NCI-H128 (cell line): ENCODE measurements at regions not wholly inside any gene's neighbourhood (a gene's known extent, or its start where the extent isn't known, plus 50 kb on each side); places are given as distances from the start of the nearest gene placed in this dataset.
"Not testable (repeated sequence)": the region's sequence is repeated elsewhere in the genome, so short reads cannot be mapped to it uniquely, and the experiment has no call there.

Experiments used
- DNase-seq: peaks from one replicate; lab custom pipeline; 2025; ENCODE audit not compliant: unreplicated experiment; lab: John Stamatoyannopoulos, UW

DNA sequence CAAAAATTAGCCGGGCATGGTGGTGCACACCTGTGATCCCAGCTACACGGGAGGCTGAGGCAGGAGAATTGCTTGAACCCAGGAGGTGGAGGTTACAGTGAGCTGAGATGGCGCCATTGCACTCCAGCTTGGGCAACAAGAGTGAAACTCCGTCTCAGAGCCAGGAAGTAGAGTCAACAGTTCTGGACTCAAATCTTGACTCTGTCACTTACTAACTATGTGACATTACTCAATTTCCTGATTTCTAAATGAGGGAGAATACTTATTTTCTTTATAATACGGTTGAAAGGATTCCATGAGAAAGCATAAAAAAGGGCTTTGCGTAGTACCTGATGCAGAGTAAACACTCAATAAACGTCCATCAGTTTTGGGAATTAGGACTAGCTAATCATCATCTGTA lies 350.7 kb downstream of the SHQ1 start:
- DNase-seq, result not testable (repeated sequence)

DNA sequence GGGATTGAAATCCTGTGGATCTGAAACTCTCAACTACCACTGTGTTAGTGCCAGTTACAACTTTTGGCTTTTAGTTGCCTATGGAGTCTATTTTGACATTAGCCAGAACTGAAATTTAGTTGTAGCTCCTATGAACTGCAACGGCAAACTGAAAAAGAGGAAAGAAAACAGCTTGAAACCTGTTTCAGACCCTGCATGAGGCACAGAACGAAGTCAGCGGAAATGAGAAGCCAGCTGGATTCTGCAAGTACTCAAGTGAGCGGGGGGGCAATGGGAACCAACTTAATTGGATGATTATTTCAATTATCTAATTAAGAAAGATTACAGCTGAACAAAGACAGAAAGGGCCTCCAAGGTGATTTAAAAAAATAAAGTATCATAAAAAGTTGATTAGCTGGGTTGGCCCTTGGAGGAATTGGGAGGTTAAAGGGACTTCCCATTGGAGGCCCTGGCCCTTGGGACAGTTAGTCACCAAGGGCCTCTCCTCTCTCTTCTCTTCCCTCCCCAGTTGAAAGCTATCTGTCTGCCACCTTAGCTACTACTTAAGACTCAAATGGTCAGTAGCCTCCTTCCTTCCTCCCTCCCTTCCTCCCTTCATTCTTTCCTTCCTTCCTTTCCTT lies 352.1 kb downstream of the SHQ1 start:
- DNase-seq, result no peak

DNA sequence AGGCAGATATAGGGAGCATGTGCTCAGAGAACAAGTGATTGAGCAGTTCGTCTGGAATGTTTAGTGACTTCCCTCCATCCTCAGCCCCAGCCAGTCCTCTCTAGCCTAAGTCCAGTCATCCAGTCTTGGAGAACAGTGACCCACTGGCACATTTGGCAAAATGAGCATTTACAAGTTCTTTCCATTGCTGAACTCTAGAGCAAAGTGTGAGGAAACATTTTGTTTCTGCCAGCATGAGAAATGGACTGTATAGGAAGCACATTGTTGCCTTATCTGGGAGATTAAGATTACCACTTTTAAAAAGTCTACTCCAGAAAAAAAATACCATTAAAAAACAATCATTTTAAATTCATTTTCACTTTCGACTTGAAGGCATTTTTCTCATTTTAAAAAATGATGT lies 353.6 kb downstream of the SHQ1 start:
- no peak for DNase-seq

DNA sequence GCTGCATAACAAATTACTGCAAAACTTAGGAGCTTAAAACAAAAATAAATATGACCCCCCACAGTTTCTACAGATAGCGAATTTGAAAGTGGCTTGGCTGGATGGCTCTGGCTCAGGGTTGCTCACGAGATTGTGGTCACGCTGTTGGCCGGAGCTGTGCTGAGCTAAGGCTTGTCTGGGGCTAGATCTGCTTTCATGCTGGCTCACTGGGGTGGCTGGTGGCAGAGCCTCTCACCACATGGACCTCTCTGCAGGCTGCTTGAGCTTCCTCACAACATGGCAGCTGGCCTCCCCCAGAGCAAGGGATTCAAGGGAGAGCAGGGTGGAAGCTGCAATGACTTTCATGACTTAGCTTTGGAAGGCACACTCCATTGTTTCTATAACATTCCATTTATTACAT lies 354.1 kb downstream of the SHQ1 start:
- no peak for DNase-seq

DNA sequence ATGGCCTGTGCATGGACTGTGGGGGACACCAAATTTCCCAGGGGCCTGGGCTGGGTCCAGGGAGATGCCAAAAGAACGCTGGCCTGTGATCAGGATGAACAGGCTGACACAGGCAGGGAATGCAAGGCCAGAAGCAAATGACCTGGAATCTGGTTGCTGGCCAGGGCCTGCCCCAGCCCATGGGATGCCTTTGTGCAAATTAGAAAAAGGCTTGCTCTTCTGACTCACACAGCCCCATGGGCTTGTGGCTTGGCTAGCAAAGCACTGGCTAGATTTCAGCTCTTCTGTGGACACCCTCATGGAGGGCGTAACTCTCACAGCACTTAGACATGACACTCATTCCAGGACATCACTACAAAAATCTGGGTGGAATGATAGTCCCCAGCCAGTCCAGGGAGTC lies 356.0 kb downstream of the SHQ1 start:
- no peak for DNase-seq

DNA sequence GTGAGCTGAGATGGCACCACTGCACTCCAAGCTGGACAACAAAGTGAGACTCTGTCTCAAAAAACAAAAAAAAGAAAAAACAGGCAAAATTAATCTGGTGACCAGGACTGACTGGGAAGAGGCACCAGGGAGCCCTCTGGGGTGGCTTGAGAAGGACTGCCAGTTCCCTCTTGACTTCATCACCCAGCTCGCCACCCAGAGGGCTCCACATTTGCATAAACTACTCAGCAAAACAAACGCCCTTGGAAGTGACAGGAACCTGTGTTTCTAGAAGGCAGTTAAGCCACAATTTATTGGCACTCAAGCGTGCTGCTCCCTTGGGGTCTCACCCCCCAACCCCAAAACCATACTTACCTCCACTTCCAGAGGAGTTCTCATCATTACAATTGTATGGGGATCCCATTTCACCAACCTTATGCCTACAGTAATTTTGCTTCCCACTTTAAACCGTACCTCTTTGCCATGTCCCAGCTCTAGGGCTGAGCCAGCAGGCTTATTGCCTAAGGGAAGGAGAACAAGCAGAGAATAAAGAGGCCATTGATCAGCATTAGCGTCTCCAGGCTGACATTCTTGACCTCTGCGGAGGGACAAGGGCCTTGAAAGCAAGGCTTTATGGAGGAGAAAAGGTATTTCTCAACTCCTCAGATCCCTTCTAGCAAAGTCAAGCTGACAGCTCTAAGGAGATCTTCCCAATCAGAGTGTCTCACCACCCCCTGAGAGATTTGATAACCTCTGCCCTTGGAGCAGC lies 357.4 kb downstream of the SHQ1 start:
- no peak for DNase-seq

DNA sequence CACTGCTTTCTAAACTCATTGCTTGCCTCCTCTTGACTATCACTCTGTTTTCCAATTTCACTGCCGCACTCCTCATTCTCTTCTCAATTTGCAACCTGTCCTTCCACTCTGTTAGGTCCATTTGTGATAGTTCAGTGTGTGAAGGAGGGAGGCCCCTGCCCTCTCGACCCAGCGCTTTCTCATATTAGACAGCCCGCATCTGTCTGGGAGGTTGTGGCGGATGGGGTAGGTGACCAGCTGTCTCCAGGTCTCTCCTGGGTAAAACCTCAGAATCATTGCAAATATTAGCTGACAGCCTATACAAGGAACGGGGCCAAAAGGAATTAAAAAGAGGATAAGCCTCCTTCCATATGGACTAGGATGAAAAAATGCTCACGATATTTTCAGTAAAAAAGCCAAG lies 358.3 kb downstream of the SHQ1 start:
- DNase-seq, result no peak

DNA sequence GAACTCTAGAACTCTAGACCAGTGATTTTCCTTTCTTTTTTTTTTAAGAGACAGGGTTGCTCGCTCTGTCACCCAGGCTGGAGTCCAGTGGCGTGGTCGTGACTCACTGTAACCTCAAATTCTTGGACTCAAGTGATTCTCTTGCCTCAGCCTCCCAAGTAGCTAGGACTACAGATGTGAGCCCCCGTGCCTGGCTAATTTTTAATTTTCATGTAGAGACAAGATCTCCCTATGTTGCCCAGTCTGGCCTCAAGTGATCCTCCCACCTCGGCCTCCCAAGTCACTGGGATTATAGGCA lies 359.6 kb downstream of the SHQ1 start:
- no peak for DNase-seq

DNA sequence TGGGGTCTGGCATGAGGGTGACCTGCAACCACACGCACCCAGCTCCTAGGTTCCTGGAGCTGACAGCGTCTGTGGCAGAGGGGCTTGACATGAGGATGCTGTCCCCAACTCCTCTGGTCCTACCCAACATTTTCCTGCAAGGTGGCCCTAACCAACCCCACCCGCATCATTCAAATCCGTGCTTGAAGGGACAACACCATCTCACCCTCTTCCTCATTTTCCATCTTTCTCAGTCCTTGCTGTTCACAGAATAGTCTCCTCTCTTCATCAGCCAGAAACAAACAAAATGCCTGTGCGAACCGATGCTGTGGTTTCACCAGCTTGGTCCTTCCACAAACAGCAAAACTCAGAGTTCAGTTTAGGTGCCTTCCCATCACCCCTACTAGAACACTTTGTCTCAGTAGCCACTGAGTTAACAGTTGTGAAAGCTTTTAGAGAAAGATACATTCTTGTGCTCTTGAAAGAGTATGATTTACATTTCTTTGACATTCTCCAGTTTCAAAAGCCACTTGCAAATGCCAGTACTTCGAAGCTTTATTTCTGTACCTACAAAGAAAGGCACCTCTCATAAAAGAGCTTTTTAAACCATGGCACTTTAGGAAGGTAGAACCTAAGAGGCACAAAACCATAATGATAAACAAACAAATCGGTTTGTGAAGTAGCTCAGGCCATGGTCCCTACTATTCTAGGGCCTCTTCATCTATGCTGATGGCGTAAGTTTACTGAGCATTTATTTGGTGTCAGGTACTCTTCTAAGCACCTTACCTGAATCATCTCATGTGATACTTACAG lies 360.1 kb downstream of the SHQ1 start:
- no peak for DNase-seq

DNA sequence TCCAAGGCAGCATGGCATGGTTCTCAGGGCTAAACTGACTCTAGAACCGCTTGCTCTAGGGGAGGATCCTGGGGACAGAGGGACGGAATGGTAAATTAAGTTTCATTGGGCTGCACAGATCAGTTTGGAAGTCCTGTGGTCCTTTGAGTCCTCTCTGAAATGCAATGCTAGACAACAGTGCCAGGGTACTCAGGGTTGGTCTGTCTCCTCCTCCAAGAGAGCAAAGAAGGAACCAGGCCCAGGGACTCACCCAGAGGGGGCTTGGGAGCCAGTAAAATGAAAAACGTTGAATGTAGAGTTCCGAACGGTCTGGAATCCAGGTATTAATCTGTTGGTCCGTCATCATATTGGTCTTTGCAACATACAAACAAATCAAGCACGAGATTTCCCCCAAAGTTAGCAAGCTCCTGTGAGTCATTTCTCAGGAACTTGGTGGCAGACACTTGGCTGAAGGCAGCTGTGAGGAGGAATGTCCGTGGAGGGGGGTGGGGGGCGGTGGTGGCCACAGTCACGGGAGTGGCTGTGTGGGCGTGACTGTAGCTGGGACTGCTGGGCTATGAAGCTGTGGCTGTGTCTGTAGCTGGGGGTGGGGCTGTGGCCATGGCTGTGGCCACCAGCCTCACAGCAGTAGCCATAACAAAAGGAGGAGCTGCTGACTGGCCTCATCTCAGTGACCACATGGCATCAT lies 361.0 kb downstream of the SHQ1 start:
- DNase-seq, result no peak

DNA sequence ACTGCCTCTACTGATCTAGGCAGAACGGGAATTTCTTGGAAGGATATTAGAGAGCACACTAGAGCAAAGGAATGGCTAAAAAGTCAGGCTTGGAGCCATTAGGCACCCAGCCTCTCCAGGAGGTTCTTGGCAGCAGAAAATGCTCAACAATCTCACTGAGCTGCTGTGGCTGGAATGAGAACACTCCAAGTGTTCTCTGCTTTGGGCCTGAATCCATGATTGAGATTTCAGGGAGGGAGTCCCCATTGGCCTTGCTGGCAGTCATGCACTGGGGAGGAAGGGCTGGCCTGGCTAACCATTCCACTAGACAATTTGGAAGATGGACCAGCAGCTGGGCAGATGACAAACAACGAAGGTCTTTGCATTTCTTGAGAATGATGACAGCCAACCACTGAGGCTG lies 362.6 kb downstream of the SHQ1 start:
- no peak for DNase-seq

DNA sequence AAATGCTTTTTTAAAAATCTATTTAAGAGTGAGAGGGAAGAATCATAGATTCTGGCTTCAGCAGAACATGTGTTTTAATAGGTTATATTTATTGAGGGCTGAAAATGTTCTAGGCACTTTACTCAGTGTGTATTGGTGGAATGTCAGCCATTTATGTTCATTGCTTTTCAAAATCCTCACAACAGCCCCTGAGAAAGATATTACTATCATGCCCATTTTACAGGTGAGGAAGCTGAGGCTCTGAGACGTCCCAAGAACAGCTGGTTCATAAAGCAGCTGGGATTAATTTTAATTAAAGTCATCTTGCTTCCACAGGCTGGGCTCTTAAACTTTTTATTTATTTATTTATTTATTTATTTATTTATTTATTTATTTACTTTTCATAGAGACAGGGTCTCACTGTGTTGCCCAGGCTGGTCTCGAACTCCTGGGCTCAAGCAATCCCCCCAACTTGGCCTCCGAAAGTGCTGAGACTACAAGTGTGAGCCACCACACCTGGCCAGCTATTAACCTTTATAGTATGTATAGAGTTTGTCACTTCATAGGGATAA lies 364.6 kb downstream of the SHQ1 start:
- no peak for DNase-seq

DNA sequence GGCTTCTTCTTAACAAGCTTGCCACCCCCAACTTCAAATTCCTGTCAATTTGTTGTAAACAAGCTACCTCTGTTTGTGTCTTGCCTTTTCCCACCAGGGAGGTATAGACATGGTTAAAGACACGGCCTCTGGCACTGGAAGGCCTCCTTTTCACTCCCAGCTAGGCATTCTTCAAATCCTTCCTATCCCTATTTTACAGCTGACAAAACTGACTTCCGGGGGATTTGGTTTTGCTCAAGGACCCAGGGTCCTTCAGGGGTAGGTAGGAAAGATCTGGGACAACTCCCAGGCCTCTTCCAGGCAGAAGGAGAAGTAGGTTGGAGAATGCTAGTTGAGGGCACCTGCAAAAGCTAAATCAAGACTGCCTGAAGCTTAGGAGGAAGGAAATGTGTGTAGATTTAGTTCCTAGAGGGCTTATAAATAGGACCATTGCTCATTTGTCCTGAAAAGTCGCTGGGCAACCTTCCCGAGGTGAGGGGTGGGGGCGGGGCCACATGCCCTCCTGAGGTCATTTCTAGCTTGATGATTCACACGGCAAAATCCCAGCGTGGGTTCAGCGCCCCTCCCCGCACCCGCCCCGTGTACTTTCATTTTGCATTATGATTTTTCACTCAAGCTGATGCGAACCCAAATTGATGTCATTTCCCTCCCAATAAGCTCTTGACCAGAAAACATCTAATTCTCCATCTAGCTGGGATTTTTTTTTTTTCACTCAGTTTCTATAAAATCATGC lies 365.5 kb downstream of the SHQ1 start:
- no peak for DNase-seq

DNA sequence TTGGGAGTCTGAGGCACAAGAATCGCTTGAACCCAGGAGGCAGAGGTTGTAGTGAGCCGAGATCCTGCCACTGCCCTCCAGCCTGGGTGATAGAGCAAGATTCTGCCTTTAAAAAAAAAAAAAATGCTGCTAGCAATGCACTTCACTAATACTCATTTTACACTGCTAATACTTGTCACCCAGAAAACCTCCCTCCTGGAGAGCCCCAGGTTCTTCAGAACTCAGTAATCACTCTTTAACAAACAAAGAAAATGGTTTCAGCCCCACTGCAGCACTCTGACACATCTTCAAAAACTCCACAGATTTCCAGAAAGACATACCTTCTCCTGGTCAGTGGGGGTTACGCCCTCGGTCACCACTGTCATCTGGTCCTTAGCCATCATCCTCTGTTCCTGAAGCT lies 366.7 kb downstream of the SHQ1 start:
- no peak for DNase-seq

DNA sequence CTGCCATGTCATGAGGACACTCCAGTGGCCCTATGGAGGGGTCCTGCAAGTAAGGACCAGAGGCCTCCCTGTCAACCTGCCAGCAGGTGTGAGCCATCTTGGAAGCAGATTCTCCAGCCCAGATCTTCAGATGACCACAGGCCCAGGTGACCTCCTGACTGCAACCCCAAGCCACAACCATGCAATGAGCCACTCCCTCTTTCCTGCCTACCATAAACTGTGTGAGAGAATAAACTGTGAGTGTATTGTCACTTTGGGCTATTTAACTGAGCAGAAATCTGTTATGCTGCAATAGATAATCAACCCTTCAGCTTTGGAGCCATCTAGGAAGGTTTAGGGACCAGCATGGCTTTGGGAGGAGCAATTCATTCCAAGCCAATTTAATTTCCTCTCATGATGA lies 367.9 kb downstream of the SHQ1 start:
- no peak for DNase-seq

DNA sequence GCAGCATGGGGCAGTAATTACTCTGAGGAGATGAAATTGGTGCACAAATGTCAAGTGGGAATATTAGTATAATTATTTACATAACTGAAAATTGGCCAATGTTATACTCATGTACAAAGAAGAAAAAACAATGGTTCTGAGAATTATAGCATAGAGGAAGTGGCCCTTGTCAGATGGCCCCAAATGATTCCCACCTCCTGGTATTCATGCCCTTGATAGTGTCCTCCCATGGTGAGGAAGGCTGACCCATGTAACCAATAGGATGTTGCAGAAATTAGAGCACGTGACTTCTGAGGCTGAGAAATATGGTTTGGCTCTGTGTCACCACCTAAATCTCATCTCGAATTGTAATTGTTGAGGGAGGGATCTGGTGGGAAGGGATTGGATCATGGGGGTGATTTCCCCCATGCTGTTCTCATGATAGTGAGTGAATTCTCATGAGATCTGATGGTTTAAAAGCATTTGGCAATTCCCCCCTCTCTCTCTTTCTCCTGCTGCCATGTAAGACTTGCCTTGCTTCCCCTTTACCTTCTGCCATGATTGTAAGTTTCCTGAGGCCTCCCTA lies 368.5 kb downstream of the SHQ1 start:
- DNase-seq, result no peak

DNA sequence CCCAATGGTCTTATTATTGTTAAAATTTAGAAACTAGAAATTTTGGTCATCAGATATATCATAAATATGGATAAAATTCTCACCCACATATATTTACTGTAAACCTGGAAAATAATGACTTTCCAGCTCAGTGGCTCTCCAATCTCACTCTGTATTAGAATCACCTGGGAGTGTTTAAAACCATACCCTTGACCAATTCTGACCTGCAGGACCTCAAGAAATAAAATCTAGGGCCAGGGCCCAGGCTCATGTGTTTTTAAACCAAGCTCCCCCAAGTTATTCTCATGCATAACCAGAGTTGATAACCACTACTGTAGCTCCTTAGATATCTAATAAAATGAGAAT lies 372.1 kb downstream of the SHQ1 start:
- no peak for DNase-seq

DNA sequence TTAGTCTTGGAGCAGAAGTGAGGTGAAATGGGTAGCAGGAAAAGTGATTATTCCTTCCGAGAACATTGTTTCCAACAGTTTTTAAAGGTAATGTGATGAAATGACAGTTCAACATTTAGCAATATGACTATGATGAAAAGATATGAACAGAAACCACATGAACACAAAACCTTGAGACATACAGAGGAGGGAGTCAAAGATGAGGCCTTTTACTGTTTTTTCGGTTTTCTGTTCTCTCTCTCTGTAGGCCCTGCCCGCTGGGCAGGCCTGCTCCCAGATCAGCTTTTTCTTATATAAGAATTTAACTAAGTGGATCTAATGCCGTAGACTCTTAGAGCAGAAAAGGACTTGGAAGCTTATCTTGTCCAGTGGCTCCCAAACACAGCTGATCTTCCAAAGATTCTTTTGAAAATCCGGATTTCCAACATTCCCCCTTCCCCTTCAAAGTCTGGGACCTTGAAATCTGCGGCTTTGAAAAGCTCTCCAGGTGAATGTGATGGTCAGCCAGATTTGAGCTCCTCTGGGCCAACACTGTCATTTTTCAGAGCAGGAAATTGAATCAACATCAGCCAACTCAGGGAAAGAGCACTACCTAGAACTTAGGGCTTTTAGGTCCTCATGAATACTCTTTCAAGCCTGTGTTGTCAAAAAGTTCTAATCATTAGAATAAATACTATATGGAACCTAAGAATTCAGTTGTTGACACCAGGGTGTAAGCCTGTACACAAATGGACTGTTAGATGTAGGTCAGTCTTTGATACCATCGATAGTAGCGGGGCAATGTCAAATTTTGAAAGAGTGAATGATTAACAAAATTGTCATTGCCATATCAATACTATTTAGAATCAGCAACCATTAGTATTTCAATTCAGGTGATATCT lies 372.7 kb downstream of the SHQ1 start:
- no peak for DNase-seq

DNA sequence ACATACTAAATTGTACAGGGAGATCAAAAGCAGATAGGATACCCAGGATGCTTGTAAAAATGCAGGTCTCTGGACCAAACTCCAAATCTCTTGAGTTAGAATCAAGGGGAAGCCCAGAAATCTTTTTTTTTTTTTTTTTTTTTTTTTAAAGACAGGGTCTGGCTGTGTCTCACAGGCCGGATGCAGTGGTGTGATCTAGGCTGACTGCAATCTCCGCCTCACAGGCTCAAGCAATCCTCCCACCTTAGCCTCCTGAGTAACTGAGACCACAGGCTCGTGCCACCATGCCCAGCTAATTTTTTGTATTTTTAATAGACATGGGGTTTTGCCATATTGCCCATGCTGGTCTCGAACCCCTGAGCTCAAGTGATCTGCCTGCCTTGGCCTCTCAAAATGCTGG lies 373.5 kb downstream of the SHQ1 start:
- no peak for DNase-seq

DNA sequence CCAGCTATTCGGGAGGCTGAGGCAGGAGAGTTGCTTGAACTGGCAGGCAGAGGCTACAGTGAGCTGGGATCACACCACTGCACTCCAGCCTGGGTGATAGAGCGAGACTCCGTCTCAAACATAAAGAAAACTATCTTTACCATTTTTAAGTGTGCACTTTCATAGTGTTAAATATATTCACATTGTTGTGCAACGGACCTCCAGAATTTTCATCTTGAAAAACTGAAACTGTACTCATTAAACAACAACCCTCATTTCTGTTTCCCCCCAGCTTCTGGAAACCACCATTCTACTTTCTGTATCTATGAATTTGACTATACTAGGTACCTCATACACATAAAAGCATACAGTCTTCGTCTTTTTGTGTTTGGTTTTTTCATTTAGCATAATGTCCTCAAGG lies 375.1 kb downstream of the SHQ1 start:
- no peak for DNase-seq
